ENCODE measurements at regions not wholly inside any gene's neighbourhood (a gene's known extent, or its start where the extent isn't known, plus 50 kb on each side); places are given as distances from the start of the nearest gene placed in this dataset.

- no peaks in the 10 kb centered on the region for H3K36me3 ChIP-seq (replicated peaks; ENCODE audit: insufficient read depth, low read length)
- no peaks in the 10 kb centered on the region for H3K9me3 ChIP-seq (replicated peaks; ENCODE audit: insufficient read depth, low read length)
- H3K9me2 ChIP-seq (replicated peaks; ENCODE audit: insufficient read depth, low read length): no peaks in the 10 kb centered on the region
- no peaks in the 10 kb centered on the region for H4K20me1 ChIP-seq (ENCODE audit: insufficient read depth, low read length)
- no peaks in the 10 kb centered on the region for H3K27me3 ChIP-seq (replicated peaks; ENCODE audit: insufficient read depth, low read length)
- H3K4me3 ChIP-seq (ENCODE audit: low read length): no peak overlapping the region
- H3K79me2 ChIP-seq (ENCODE audit: low read length): no peaks in the 10 kb centered on the region
- no peak overlapping the region for H3K4me2 ChIP-seq (ENCODE audit: low read depth, low read length)
- no peaks in the 10 kb centered on the region for H3K4me1 ChIP-seq (ENCODE audit: low read length)
- H3F3A ChIP-seq (ENCODE audit: insufficient read depth, low read length): no peaks in the 10 kb centered on the region
- TF ChIP-seq EZH2phosphoT487 (IDR thresholded peaks at IDR 0.05; ENCODE audit: low read length) (no peak), EZH2 (optimal IDR thresholded peaks at IDR 0.05; ENCODE audit: low read depth, low read length) (no peak), CTCF (IDR thresholded peaks at IDR 0.05; ENCODE audit: low read length) (no peak)
- DNase-seq: no peak
- no peak overlapping the region for H2AFZ ChIP-seq (ENCODE audit: low read length)
- no peak overlapping the region for H3K27ac ChIP-seq (ENCODE audit: low read length)
- no peak overlapping the region for H3K9ac ChIP-seq (ENCODE audit: low read length)
These were observed 376.2 kb upstream of the MEIS1 start for GRCh38 chr2:66058675-66059074.

- H3K9me2 ChIP-seq (replicated peaks; ENCODE audit: insufficient read depth, low read length): no peaks in the 10 kb centered on the region
- no peaks in the 10 kb centered on the region for H4K20me1 ChIP-seq (ENCODE audit: insufficient read depth, low read length)
- DNase-seq: no peak
- TF ChIP-seq CTCF (IDR thresholded peaks at IDR 0.05; ENCODE audit: low read length) (no peak), EZH2 (optimal IDR thresholded peaks at IDR 0.05; ENCODE audit: low read depth, low read length) (no peak), EZH2phosphoT487 (IDR thresholded peaks at IDR 0.05; ENCODE audit: low read length) (no peak)
- no peak overlapping the region for H3K4me2 ChIP-seq (ENCODE audit: low read depth, low read length)
- no peaks in the 10 kb centered on the region for H3K4me1 ChIP-seq (ENCODE audit: low read length)
- no peaks in the 10 kb centered on the region for H3K27me3 ChIP-seq (replicated peaks; ENCODE audit: insufficient read depth, low read length)
- no peaks in the 10 kb centered on the region for H3K9me3 ChIP-seq (replicated peaks; ENCODE audit: insufficient read depth, low read length)
- no peak overlapping the region for H3K4me3 ChIP-seq (ENCODE audit: low read length)
- no peaks in the 10 kb centered on the region for H3F3A ChIP-seq (ENCODE audit: insufficient read depth, low read length)
- H3K9ac ChIP-seq (ENCODE audit: low read length): no peak overlapping the region
- no peak overlapping the region for H3K27ac ChIP-seq (ENCODE audit: low read length)
- no peaks in the 10 kb centered on the region for H3K36me3 ChIP-seq (replicated peaks; ENCODE audit: insufficient read depth, low read length)
- no peaks in the 10 kb centered on the region for H3K79me2 ChIP-seq (ENCODE audit: low read length)
- H2AFZ ChIP-seq (ENCODE audit: low read length): no peak overlapping the region
These were observed 377.1 kb upstream of the MEIS1 start for GRCh38 chr2:66057844-66058243.

GRCh38 chr2:66050392-66050791 is 384.5 kb upstream of the MEIS1 start:
- Histone ChIP-seq H2AFZ (ENCODE audit: low read length) (no peak overlapping the region), H4K20me1 (ENCODE audit: insufficient read depth, low read length) (no peaks in the 10 kb centered on the region), H3K27ac (ENCODE audit: low read length) (no peak overlapping the region), H3K4me1 (ENCODE audit: low read length) (no peaks in the 10 kb centered on the region), H3K4me2 (ENCODE audit: low read depth, low read length) (no peak overlapping the region), H3F3A (ENCODE audit: insufficient read depth, low read length) (no peaks in the 10 kb centered on the region), H3K9ac (ENCODE audit: low read length) (no peak overlapping the region), H3K4me3 (ENCODE audit: low read length) (no peak overlapping the region), H3K9me2 (replicated peaks; ENCODE audit: insufficient read depth, low read length) (no peaks in the 10 kb centered on the region), H3K36me3 (replicated peaks; ENCODE audit: insufficient read depth, low read length) (no peaks in the 10 kb centered on the region), H3K27me3 (replicated peaks; ENCODE audit: insufficient read depth, low read length) (no peaks in the 10 kb centered on the region), H3K9me3 (replicated peaks; ENCODE audit: insufficient read depth, low read length) (no peaks in the 10 kb centered on the region), H3K79me2 (ENCODE audit: low read length) (no peaks in the 10 kb centered on the region)
- TF ChIP-seq CTCF (IDR thresholded peaks at IDR 0.05; ENCODE audit: low read length): no peak
- no peak for TF ChIP-seq EZH2phosphoT487 (IDR thresholded peaks at IDR 0.05; ENCODE audit: low read length)
- no peak for TF ChIP-seq EZH2 (optimal IDR thresholded peaks at IDR 0.05; ENCODE audit: low read depth, low read length)
- no peak for DNase-seq
